Kidney (tissue), 13 donors: ENCODE measurements at regions not wholly inside any gene's neighbourhood (a gene's known extent, or its start where the extent isn't known, plus 50 kb on each side); places are given as distances from the start of the nearest gene placed in this dataset.
A peak's percentile ranks its signal among the peaks of the same experiment; 100 is the strongest.

ENCODE experiments used
- DNase-seq, 5 donors: peaks; one replicate each; pipeline ENCODE4 v3.0.0-alpha.2; 2013 to 2020
- FAIRE-seq: peaks from 2 replicates; lab custom pipeline; 2012; peaks lifted over from hg19 to GRCh38; lab: Jason Lieb, UNC
- H3K27ac ChIP-seq, 2 donors: one replicate each; pipeline ENCODE4 v1.7.0; 2013; ENCODE audit warnings: low read depth in 2 of 2, low read length in 2 of 2, inconsistent platforms in 1 of 2
- H3K27me3 ChIP-seq: one replicate; pipeline ENCODE4 v1.7.1; 2013; ENCODE audit warnings: low read length, inconsistent platforms; ENCODE audit not compliant: control insufficient read depth, insufficient read depth
- H3K36me3 ChIP-seq, 3 donors: one replicate each; pipeline versions ENCODE4 v1.7.0 to v1.7.1; 2013; ENCODE audit warnings: low read length in 3 of 3, control low read depth in 1 of 3, inconsistent platforms in 1 of 3; ENCODE audit not compliant: insufficient read depth in 3 of 3, control insufficient read depth in 2 of 3
- H3K4me1 ChIP-seq, 3 donors: one replicate each; pipeline versions ENCODE4 v1.7.0 to v1.7.1; 2013; ENCODE audit warnings: low read length in 3 of 3, inconsistent platforms in 1 of 3, low read depth in 1 of 3; ENCODE audit not compliant: control insufficient read depth in 2 of 3, insufficient read depth in 2 of 3
- H3K4me3 ChIP-seq, 3 donors: one replicate each; pipeline versions ENCODE4 v1.7.0 to v1.8.1; 2013; ENCODE audit warnings: low read length in 3 of 3, control low read depth in 1 of 3, inconsistent platforms in 1 of 3
- H3K9ac ChIP-seq, 3 donors: one replicate each; pipeline versions ENCODE4 v1.7.0 to v1.7.1; 2013; ENCODE audit warnings: low read length in 3 of 3, control low read depth in 1 of 3, inconsistent platforms in 1 of 3
- H3K9me3 ChIP-seq, 3 donors: one replicate each; pipeline versions ENCODE4 v1.7.0 to v1.7.1; 2013; ENCODE audit warnings: low read length in 3 of 3, control low read depth in 1 of 3, inconsistent platforms in 1 of 3; ENCODE audit not compliant: control insufficient read depth in 2 of 3, insufficient read depth in 1 of 3
- CTCF ChIP-seq: IDR thresholded peaks from 3 replicates; pipeline ENCODE4 v1.5.1; 2012; ENCODE audit warnings: mild to moderate bottlenecking, moderate library complexity, borderline replicate concordance; ENCODE audit not compliant: insufficient read depth; ENCODE audit errors: extremely low read depth
- intact Hi-C: fragments of 100-400 bp; cut with DNase I; formaldehyde crosslinking; loops from one replicate; pipeline ENCODE4 v1.11.1; 2022
- donor health status: control.
- donor health status: control.
- donor health status: control.
- donor health status: control.
- donor health status: control.
- donor health status: DM: yes; HTN: yes; CAD: no.
- donor health status: Normal renal cell carcinoma (clear cell type).

- intact Hi-C loops, result no loop called here
- Histone ChIP-seq H3K4me3 (no peak overlapping the region), H3K4me1 (no peaks in the 10 kb centered on the region), H3K27ac (no peak overlapping the region), H3K27me3 (no peaks in the 10 kb centered on the region), H3K9me3 (no peaks in the 10 kb centered on the region), H3K36me3 (no peaks in the 10 kb centered on the region), H3K9ac (no peak overlapping the region)
- DNase-seq (no peak), FAIRE-seq (no peak)
- no peak for TF ChIP-seq CTCF
Measured at GRCh38 chrX:23478561-23478960, 143.9 kb downstream of the PTCHD1 start.

- FAIRE-seq, result no peak
- H3K9ac ChIP-seq, result no peak overlapping the region
- TF ChIP-seq CTCF, result no peak
- no peak overlapping the region for H3K4me3 ChIP-seq
- no peaks in the 10 kb centered on the region for H3K27me3 ChIP-seq
- DNase-seq, result no peak
- H3K36me3 ChIP-seq, result no peaks in the 10 kb centered on the region
- no peak overlapping the region for H3K27ac ChIP-seq
- H3K4me1 ChIP-seq, result no peaks in the 10 kb centered on the region
- intact Hi-C loops, result no loop called here
- H3K9me3 ChIP-seq, result no peaks in the 10 kb centered on the region
Measured at GRCh38 chrX:23482561-23482960, 147.9 kb downstream of the PTCHD1 start.

GRCh38 chrX:23483396-23483795 is 148.7 kb downstream of the PTCHD1 start:
- no peaks in the 10 kb centered on the region for H3K27me3 ChIP-seq
- no peak overlapping the region for H3K4me3 ChIP-seq
- H3K9me3 ChIP-seq, result no peaks in the 10 kb centered on the region
- FAIRE-seq (no peak), DNase-seq (no peak)
- H3K27ac ChIP-seq, result no peak overlapping the region
- H3K9ac ChIP-seq, result no peak overlapping the region
- TF ChIP-seq CTCF, result no peak
- H3K36me3 ChIP-seq, result no peaks in the 10 kb centered on the region
- intact Hi-C loops, result no loop called here
- no peaks in the 10 kb centered on the region for H3K4me1 ChIP-seq

- DNase-seq, result no peak
- no peaks in the 10 kb centered on the region for H3K27me3 ChIP-seq
- peak; percentile 27 for FAIRE-seq
Measured at GRCh38 chrX:23493941-23494374, 159.3 kb downstream of the PTCHD1 start.

More at GRCh38 chrX:23493941-23494374, 159.3 kb downstream of the PTCHD1 start:
- H3K27ac ChIP-seq, result no peak overlapping the region
- no peaks in the 10 kb centered on the region for H3K4me1 ChIP-seq
- intact Hi-C loops, result no loop called here
- H3K4me3 ChIP-seq, result no peak overlapping the region
- H3K9ac ChIP-seq, result no peak overlapping the region
- no peaks in the 10 kb centered on the region for H3K36me3 ChIP-seq
- no peaks in the 10 kb centered on the region for H3K9me3 ChIP-seq
- no peak for TF ChIP-seq CTCF
